Natural killer cell (primary cell): ENCODE measurements at regions not wholly inside any gene's neighbourhood (a gene's known extent, or its start where the extent isn't known, plus 50 kb on each side); places are given as distances from the start of the nearest gene placed in this dataset.

ENCODE experiments used
- ATAC-seq, 3 donors: fragments of 150-1000 bp in 2 of 3; fragments of 200-7000 bp in 1 of 3; cut with Tn5 transposase; 1 replicate in 1 of 3; 2 replicates in 2 of 3; pipeline ENCODE4 v1.10.0; 2021; ENCODE audit warnings: mild to moderate bottlenecking in 2 of 3, moderate library complexity in 2 of 3
- DNase-seq, 2 donors: peaks; one replicate each; pipeline versions ENCODE4 v3.0.0 to v3.0.0-alpha.2; 2013 to 2021; ENCODE audit warnings: mixed read lengths in 1 of 2
- H3K27ac ChIP-seq: one replicate; pipeline ENCODE4 v1.5.1; 2013; ENCODE audit warnings: mild to moderate bottlenecking, low read length
- H3K27me3 ChIP-seq: one replicate; pipeline ENCODE4 v1.6.1; 2013; ENCODE audit warnings: low read length; ENCODE audit not compliant: control insufficient read depth, insufficient read depth
- H3K36me3 ChIP-seq: one replicate; pipeline ENCODE4 v1.6.1; 2013; ENCODE audit warnings: low read length; ENCODE audit not compliant: control insufficient read depth, insufficient read depth
- H3K4me1 ChIP-seq: one replicate; pipeline ENCODE4 v1.6.1; 2013; ENCODE audit warnings: low read length; ENCODE audit not compliant: control insufficient read depth, insufficient read depth
- H3K4me3 ChIP-seq: one replicate; pipeline ENCODE4 v1.5.1; 2013; ENCODE audit warnings: low read length
- H3K9me3 ChIP-seq: one replicate; pipeline ENCODE4 v1.6.1; 2013; ENCODE audit warnings: low read length; ENCODE audit not compliant: control insufficient read depth, insufficient read depth
- H3K27ac Mint-ChIP-seq, 2 donors: one replicate each; pipeline ENCODE4 v1.8.0; 2022; ENCODE audit warnings: mild to moderate bottlenecking in 2 of 2, mixed read lengths in 2 of 2, moderate library complexity in 1 of 2
- H3K27me3 Mint-ChIP-seq, 2 donors: one replicate each; pipeline ENCODE4 v1.8.0; 2022; ENCODE audit warnings: low read depth in 2 of 2, mixed read lengths in 2 of 2
- H3K36me3 Mint-ChIP-seq: one replicate; pipeline ENCODE4 v1.8.0; 2022; ENCODE audit warnings: mixed read lengths
- H3K4me1 Mint-ChIP-seq, 2 donors: one replicate each; pipeline ENCODE4 v1.8.0; 2022; ENCODE audit warnings: mixed read lengths in 2 of 2
- H3K4me3 Mint-ChIP-seq: one replicate; pipeline ENCODE4 v1.8.0; 2022; ENCODE audit warnings: mild to moderate bottlenecking, moderate library complexity, mixed read lengths
- H3K9me3 Mint-ChIP-seq, 2 donors: one replicate each; pipeline ENCODE4 v1.8.0; 2022; ENCODE audit warnings: mixed read lengths in 2 of 2
- WGBS: methylation state at CpG from one replicate; pipeline ENCODE4 v1.1.7; 2013; ENCODE audit warnings: missing lambda C conversion rate; ENCODE audit not compliant: insufficient coverage; 5-methylcytosine and 5-hydroxymethylcytosine counted together
- intact Hi-C: fragments of 100-400 bp; cut with micrococcal nuclease; formaldehyde crosslinking; loops from one replicate; pipeline ENCODE4 v1.14.2; 2022
- TF ChIP-seq, protein P1 (sequence below): fragments of 200-600 bp; IDR thresholded peaks from one replicate; pipeline ENCODE4 v1.8.0; 2022; ENCODE audit warnings: antibody characterized with exemption

- Mint-ChIP-seq H3K4me1 (no peaks in the 10 kb centered on the region), H3K36me3 (no peaks in the 10 kb centered on the region), H3K27me3 (peaks cover 2 to 7% of the 10 kb centered on the region in 2 donors), H3K4me3 (no peak overlapping the region), H3K9me3 (peaks cover 0 to 3% of the 10 kb centered on the region in 2 donors), H3K27ac (no peak overlapping the region)
- Histone ChIP-seq H3K4me1 (no peaks in the 10 kb centered on the region), H3K27me3 (no peaks in the 10 kb centered on the region), H3K4me3 (no peak overlapping the region), H3K27ac (no peak overlapping the region), H3K36me3 (no peaks in the 10 kb centered on the region), H3K9me3 (no peaks in the 10 kb centered on the region)
- 94% methylated on average over 12 of the region's 12 CpGs for WGBS
- DNase-seq (no peak), ATAC-seq (no peak)
- TF ChIP-seq, protein P1, sequence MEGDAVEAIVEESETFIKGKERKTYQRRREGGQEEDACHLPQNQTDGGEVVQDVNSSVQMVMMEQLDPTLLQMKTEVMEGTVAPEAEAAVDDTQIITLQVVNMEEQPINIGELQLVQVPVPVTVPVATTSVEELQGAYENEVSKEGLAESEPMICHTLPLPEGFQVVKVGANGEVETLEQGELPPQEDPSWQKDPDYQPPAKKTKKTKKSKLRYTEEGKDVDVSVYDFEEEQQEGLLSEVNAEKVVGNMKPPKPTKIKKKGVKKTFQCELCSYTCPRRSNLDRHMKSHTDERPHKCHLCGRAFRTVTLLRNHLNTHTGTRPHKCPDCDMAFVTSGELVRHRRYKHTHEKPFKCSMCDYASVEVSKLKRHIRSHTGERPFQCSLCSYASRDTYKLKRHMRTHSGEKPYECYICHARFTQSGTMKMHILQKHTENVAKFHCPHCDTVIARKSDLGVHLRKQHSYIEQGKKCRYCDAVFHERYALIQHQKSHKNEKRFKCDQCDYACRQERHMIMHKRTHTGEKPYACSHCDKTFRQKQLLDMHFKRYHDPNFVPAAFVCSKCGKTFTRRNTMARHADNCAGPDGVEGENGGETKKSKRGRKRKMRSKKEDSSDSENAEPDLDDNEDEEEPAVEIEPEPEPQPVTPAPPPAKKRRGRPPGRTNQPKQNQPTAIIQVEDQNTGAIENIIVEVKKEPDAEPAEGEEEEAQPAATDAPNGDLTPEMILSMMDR = no peak
- intact Hi-C loops = no loop called here
Observed at GRCh38 chr5:2095011-2095410, 212.3 kb upstream of the IRX4 start.

DNA sequence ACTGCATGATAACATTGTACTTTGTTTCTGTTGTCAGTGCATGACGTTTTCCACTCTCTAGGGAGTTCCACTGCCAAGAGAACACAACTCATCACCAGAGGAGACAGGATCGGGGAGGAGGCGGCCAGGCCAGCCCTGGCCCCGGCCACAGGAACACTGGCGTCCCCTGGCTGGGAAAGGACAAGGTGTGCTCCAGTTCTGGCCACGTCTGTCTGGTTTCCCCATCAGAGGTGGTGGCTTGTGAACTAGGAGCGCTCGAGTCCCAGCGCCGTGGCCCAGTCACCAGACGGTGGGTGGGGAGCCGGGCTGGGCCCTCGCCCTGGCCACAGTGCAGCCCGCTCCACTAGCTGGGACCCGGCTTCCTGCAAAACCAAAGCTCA, 211.9 kb upstream of the IRX4 start:
- Histone ChIP-seq H3K27ac (no peak overlapping the region), H3K9me3 (no peaks in the 10 kb centered on the region), H3K36me3 (no peaks in the 10 kb centered on the region), H3K27me3 (no peaks in the 10 kb centered on the region), H3K4me3 (no peak overlapping the region), H3K4me1 (no peaks in the 10 kb centered on the region)
- Mint-ChIP-seq H3K27me3 (peaks cover 2 to 7% of the 10 kb centered on the region in 2 donors), H3K9me3 (peaks cover 0 to 3% of the 10 kb centered on the region in 2 donors), H3K4me3 (no peak overlapping the region), H3K27ac (no peak overlapping the region), H3K4me1 (no peaks in the 10 kb centered on the region), H3K36me3 (no peaks in the 10 kb centered on the region)
- intact Hi-C loops = no loop called here
- 88% methylated on average over 15 of the region's 15 CpGs for WGBS
- DNase-seq (no peak), ATAC-seq (no peak)
- TF ChIP-seq, protein P1 = no peak

- H3K9me3 ChIP-seq = no peaks in the 10 kb centered on the region
- H3K4me1 Mint-ChIP-seq = no peaks in the 10 kb centered on the region
- no peak for ATAC-seq
- no peaks in the 10 kb centered on the region for H3K4me1 ChIP-seq
- no peak overlapping the region for H3K27ac ChIP-seq
- H3K4me3 ChIP-seq = no peak overlapping the region
- no peak overlapping the region for H3K27ac Mint-ChIP-seq
- WGBS = 90% methylated on average over 24 of the region's 24 CpGs
- DNase-seq = no peak
- TF ChIP-seq, protein P1 = no peak
- H3K36me3 ChIP-seq = no peaks in the 10 kb centered on the region
- intact Hi-C loops = no loop called here
- no peaks in the 10 kb centered on the region for H3K27me3 ChIP-seq
- no peak overlapping the region for H3K4me3 Mint-ChIP-seq
- no peaks in the 10 kb centered on the region for H3K36me3 Mint-ChIP-seq
- H3K9me3 Mint-ChIP-seq = peaks cover 0 to 3% of the 10 kb centered on the region in 2 donors
- H3K27me3 Mint-ChIP-seq = peaks cover 2 to 12% of the 10 kb centered on the region in 2 donors
Observed at GRCh38 chr5:2093859-2094615, 211.3 kb upstream of the IRX4 start.

GRCh38 chr5:2091921-2092320, 209.2 kb upstream of the IRX4 start:
- no peaks in the 10 kb centered on the region for H3K9me3 ChIP-seq
- H3K4me1 Mint-ChIP-seq = no peaks in the 10 kb centered on the region
- ATAC-seq (no peak), DNase-seq (no peak)
- H3K4me3 ChIP-seq = no peak overlapping the region
- H3K36me3 ChIP-seq = no peaks in the 10 kb centered on the region
- H3K27ac Mint-ChIP-seq = no peak overlapping the region
- H3K9me3 Mint-ChIP-seq = no peaks in the 10 kb centered on the region
- TF ChIP-seq, protein P1 = no peak
- H3K27ac ChIP-seq = no peak overlapping the region
- no peaks in the 10 kb centered on the region for H3K36me3 Mint-ChIP-seq
- H3K4me1 ChIP-seq = no peaks in the 10 kb centered on the region
- intact Hi-C loops = no loop called here
- 35% methylated on average over 2 of the region's 4 CpGs for WGBS
- H3K27me3 ChIP-seq = no peaks in the 10 kb centered on the region
- H3K4me3 Mint-ChIP-seq = no peak overlapping the region
- H3K27me3 Mint-ChIP-seq = peaks cover 0 to 17% of the 10 kb centered on the region in 2 donors
